ENCODE measurements at regions not wholly inside any gene's neighbourhood (a gene's known extent, or its start where the extent isn't known, plus 50 kb on each side); places are given as distances from the start of the nearest gene placed in this dataset.

GRCh38 chr2:2739231-2739795 is 408.2 kb upstream of the MYT1L start:
- intact Hi-C loops (cut with micrococcal nuclease): no loop called here
- CTCF ChIA-PET: no interaction called here
- H3K4me3 Mint-ChIP-seq: no peak overlapping the region
- H3K27me3 Mint-ChIP-seq (ENCODE audit: low read depth): no peaks in the 10 kb centered on the region
- H3K4me1 Mint-ChIP-seq (ENCODE audit: low read depth): no peaks in the 10 kb centered on the region
- no peak overlapping the region for H3K27ac Mint-ChIP-seq
- no peaks in the 10 kb centered on the region for H3K36me3 Mint-ChIP-seq (ENCODE audit: low read depth)
- no peak for DNase-seq
- H3K9me3 Mint-ChIP-seq: no peaks in the 10 kb centered on the region

DNA sequence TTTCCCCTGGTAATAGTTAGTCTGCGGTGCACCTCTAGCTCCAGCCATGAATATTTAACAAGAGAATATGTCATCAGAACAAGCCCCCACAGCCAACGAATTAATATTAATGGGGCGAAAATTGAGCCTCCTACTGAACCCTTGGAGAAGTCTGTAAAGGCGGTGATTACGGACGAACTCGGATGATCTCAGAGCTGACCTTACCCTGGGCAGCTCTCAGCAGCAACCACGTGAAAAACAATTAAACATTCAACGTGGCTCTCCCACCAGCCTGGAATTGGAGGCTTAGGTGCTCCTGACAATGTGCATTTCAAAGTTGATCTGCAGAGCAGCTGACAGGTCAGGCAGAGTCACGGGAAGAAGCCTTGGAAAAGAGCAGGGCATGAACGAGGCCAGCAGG is 407.6 kb upstream of the MYT1L start:
- H3K4me3 Mint-ChIP-seq: no peak overlapping the region
- CTCF ChIA-PET: no interaction called here
- H3K4me1 Mint-ChIP-seq (ENCODE audit: low read depth): no peaks in the 10 kb centered on the region
- H3K36me3 Mint-ChIP-seq (ENCODE audit: low read depth): no peaks in the 10 kb centered on the region
- no peak for DNase-seq
- H3K27ac Mint-ChIP-seq: no peak overlapping the region
- no peaks in the 10 kb centered on the region for H3K27me3 Mint-ChIP-seq (ENCODE audit: low read depth)
- no peaks in the 10 kb centered on the region for H3K9me3 Mint-ChIP-seq
- intact Hi-C loops (cut with micrococcal nuclease): no loop called here

- Mint-ChIP-seq H3K36me3 (ENCODE audit: low read depth) (no peaks in the 10 kb centered on the region), H3K27ac (no peak overlapping the region), H3K9me3 (no peaks in the 10 kb centered on the region), H3K4me3 (no peak overlapping the region), H3K4me1 (ENCODE audit: low read depth) (no peaks in the 10 kb centered on the region), H3K27me3 (ENCODE audit: low read depth) (no peaks in the 10 kb centered on the region)
- CTCF ChIA-PET: no interaction called here
- no peak for DNase-seq
- intact Hi-C loops (cut with micrococcal nuclease): no loop called here
These were observed 407.2 kb upstream of the MYT1L start for GRCh38 chr2:2738276-2738675.

DNA sequence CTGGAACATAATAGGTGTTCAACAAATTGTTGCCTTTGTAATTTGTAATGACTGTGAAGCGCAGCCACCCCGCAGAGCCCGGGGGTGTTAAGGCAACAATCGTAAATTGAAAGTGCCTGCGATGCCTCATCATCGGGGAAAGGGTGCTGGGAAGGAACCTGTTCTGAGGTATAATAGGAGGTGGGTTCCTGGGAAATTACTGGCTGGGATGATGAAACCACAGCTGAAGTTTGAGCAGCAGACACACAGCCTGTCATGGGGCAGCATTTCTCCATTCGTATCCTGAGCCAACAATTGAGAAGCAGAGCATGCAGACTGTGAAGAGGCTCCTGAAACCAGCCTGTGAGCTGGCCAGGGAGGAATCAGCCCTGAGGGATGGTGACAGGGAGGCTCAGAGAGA is 404.0 kb upstream of the MYT1L start:
- CTCF ChIA-PET: no interaction called here
- intact Hi-C loops (cut with micrococcal nuclease): no loop called here
- no peak overlapping the region for H3K27ac Mint-ChIP-seq

GRCh38 chr2:2734308-2734707 is 403.2 kb upstream of the MYT1L start:
- CTCF ChIA-PET: no interaction called here
- intact Hi-C loops (cut with micrococcal nuclease): no loop called here
- H3K27ac Mint-ChIP-seq: no peak overlapping the region
- H3K36me3 Mint-ChIP-seq (ENCODE audit: low read depth): no peaks in the 10 kb centered on the region
- H3K9me3 Mint-ChIP-seq: no peaks in the 10 kb centered on the region
- no peaks in the 10 kb centered on the region for H3K27me3 Mint-ChIP-seq (ENCODE audit: low read depth)
- no peak for DNase-seq
- H3K4me3 Mint-ChIP-seq: no peak overlapping the region
- no peaks in the 10 kb centered on the region for H3K4me1 Mint-ChIP-seq (ENCODE audit: low read depth)

More for the DNA sequence above, 404.0 kb upstream of the MYT1L start:
- no peak for DNase-seq
- Mint-ChIP-seq H3K36me3 (ENCODE audit: low read depth) (no peaks in the 10 kb centered on the region), H3K4me1 (ENCODE audit: low read depth) (no peaks in the 10 kb centered on the region), H3K4me3 (no peak overlapping the region), H3K9me3 (no peaks in the 10 kb centered on the region), H3K27me3 (ENCODE audit: low read depth) (no peaks in the 10 kb centered on the region)

- Mint-ChIP-seq H3K36me3 (ENCODE audit: low read depth) (no peaks in the 10 kb centered on the region), H3K27ac (no peak overlapping the region), H3K27me3 (ENCODE audit: low read depth) (no peaks in the 10 kb centered on the region), H3K4me1 (ENCODE audit: low read depth) (no peaks in the 10 kb centered on the region), H3K9me3 (no peaks in the 10 kb centered on the region), H3K4me3 (no peak overlapping the region)
- CTCF ChIA-PET: no interaction called here
- intact Hi-C loops (cut with micrococcal nuclease): no loop called here
- DNase-seq: no peak
These were observed 402.7 kb upstream of the MYT1L start for GRCh38 chr2:2733818-2734217.

DNA sequence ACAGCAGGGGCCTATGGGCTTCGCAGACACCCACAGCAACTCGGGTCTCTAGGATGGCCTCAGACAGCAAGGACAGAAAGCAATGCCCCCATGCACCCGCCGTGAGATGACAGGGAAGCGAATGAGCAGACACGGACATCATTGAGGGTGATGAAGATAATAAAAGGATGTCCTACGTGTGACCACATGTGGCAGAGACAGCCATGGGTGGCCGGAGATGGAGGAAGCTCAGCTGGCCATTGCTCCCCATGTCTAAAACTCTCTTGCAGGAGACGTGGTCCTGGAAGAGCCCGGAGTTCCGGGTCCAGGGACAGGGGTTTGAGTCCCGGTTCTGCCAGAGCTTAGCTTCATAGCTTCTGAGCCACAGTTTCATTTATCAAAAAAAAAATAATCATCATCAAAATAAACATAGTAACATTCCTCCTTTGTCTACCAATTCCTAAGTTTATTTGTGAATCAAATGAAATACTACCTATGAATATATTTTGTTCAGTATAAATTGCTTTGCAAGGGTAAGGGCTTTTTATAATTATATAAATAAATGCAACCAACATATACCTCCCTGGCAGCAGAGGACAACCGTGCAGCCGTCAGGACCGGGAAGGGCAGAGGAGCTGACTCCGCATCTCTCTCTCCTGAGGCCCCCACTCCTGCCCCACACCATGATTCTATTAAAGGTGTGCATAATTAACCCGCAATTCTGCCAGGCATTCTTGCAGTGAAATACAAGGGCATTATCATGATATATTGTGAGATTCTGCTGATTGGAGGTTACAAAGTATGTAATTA is 401.4 kb upstream of the MYT1L start:
- no peaks in the 10 kb centered on the region for H3K27me3 Mint-ChIP-seq (ENCODE audit: low read depth)
- no peak overlapping the region for H3K4me3 Mint-ChIP-seq
- H3K4me1 Mint-ChIP-seq (ENCODE audit: low read depth): no peaks in the 10 kb centered on the region
- H3K27ac Mint-ChIP-seq: no peak overlapping the region
- intact Hi-C loops (cut with micrococcal nuclease): no loop called here
- H3K36me3 Mint-ChIP-seq (ENCODE audit: low read depth): no peaks in the 10 kb centered on the region
- CTCF ChIA-PET: no interaction called here
- H3K9me3 Mint-ChIP-seq: no peaks in the 10 kb centered on the region
- DNase-seq: no peak

- intact Hi-C loops (cut with micrococcal nuclease): no loop called here
- no peak overlapping the region for H3K27ac Mint-ChIP-seq
- no peaks in the 10 kb centered on the region for H3K4me1 Mint-ChIP-seq (ENCODE audit: low read depth)
- DNase-seq: no peak
- H3K27me3 Mint-ChIP-seq (ENCODE audit: low read depth): no peaks in the 10 kb centered on the region
- no peak overlapping the region for H3K4me3 Mint-ChIP-seq
- H3K9me3 Mint-ChIP-seq: no peaks in the 10 kb centered on the region
- H3K36me3 Mint-ChIP-seq (ENCODE audit: low read depth): no peaks in the 10 kb centered on the region
- CTCF ChIA-PET: no interaction called here
These were observed 400.8 kb upstream of the MYT1L start for GRCh38 chr2:2731816-2732284.

GRCh38 chr2:2731101-2731815 is 400.2 kb upstream of the MYT1L start:
- DNase-seq: no peak
- Mint-ChIP-seq H3K36me3 (ENCODE audit: low read depth) (no peaks in the 10 kb centered on the region), H3K27me3 (ENCODE audit: low read depth) (no peaks in the 10 kb centered on the region), H3K27ac (no peak overlapping the region), H3K9me3 (no peaks in the 10 kb centered on the region), H3K4me1 (ENCODE audit: low read depth) (no peaks in the 10 kb centered on the region), H3K4me3 (no peak overlapping the region)
- CTCF ChIA-PET: no interaction called here
- intact Hi-C loops (cut with micrococcal nuclease): no loop called here

DNA sequence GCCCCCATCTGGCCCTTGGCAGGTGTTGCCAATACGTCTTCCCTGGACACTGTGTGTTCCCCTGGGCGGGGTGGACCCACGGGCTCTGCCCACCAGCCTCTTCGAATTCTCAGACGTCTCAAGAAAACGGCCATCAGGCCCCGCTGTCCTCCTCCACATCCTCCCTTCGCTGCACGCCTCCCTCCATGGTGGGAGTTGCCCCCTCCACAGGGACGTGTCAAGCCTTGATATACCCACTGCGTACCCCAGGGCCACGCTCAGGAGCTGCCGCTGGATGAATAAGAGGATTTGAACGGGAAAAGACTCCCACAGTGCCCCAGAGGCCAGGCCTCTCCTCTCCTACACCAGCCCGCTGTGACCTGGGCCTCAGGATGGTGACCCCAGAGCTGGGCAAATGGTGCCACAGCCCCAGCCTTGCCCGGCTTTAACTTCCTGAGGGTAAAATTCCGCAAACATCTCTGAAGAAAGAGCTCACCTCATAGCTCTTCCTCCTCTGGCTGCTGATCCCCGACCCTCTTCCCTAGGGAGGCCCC is 399.3 kb upstream of the MYT1L start:
- Mint-ChIP-seq H3K36me3 (ENCODE audit: low read depth) (no peaks in the 10 kb centered on the region), H3K9me3 (no peaks in the 10 kb centered on the region), H3K27ac (no peak overlapping the region), H3K4me3 (no peak overlapping the region), H3K4me1 (ENCODE audit: low read depth) (no peaks in the 10 kb centered on the region), H3K27me3 (ENCODE audit: low read depth) (no peaks in the 10 kb centered on the region)
- intact Hi-C loops (cut with micrococcal nuclease): no loop called here
- CTCF ChIA-PET: no interaction called here
- DNase-seq: no peak

- H3K27ac Mint-ChIP-seq: no peak overlapping the region
- H3K4me1 Mint-ChIP-seq (ENCODE audit: low read depth): no peaks in the 10 kb centered on the region
- no peaks in the 10 kb centered on the region for H3K9me3 Mint-ChIP-seq
- no peaks in the 10 kb centered on the region for H3K36me3 Mint-ChIP-seq (ENCODE audit: low read depth)
- no peak for DNase-seq
- intact Hi-C loops (cut with micrococcal nuclease): no loop called here
- H3K27me3 Mint-ChIP-seq (ENCODE audit: low read depth): no peaks in the 10 kb centered on the region
- H3K4me3 Mint-ChIP-seq: no peak overlapping the region
- CTCF ChIA-PET: no interaction called here
These were observed 398.2 kb upstream of the MYT1L start for GRCh38 chr2:2729246-2729645.

DNA sequence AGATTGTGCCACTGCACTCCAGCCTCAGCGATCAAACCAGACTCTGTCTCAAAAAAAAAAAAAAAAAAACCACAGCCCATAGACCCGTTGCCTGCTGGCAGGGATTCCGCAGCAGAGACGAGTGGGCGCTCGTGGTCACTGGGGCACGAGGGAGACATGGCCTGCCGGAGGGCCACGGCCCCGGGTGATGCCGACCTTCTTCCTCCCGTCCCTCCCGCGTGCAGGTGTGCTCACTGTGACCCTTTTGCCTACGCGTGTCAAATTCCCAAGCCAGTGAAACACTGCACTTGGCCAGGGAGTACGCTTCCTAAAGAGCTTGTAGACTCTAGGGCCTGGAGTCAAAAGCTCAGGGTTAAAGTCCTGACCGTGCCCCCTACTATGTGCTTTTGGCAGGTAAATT is 397.6 kb upstream of the MYT1L start:
- Mint-ChIP-seq H3K27ac (no peak overlapping the region), H3K27me3 (ENCODE audit: low read depth) (no peaks in the 10 kb centered on the region), H3K9me3 (no peaks in the 10 kb centered on the region), H3K4me3 (no peak overlapping the region), H3K36me3 (ENCODE audit: low read depth) (no peaks in the 10 kb centered on the region), H3K4me1 (ENCODE audit: low read depth) (no peaks in the 10 kb centered on the region)
- no peak for DNase-seq
- CTCF ChIA-PET: no interaction called here
- intact Hi-C loops (cut with micrococcal nuclease): no loop called here

Measured in activated naive CD4-positive, alpha-beta T cell treated with anti-CD3 and anti-CD28 coated beads for 36 hours (primary cell).